GM19324 (cell line): ENCODE measurements at regions not wholly inside any gene's neighbourhood (a gene's known extent, or its start where the extent isn't known, plus 50 kb on each side); places are given as distances from the start of the nearest gene placed in this dataset.

Source experiments
- ATAC-seq: cut with Tn5 transposase; IDR thresholded peaks from one replicate; pipeline ENCODE4 v1.9.1; 2021; ENCODE audit warnings: mild to moderate bottlenecking, moderate library complexity; ENCODE audit not compliant: unreplicated experiment, low FRiP score

DNA sequence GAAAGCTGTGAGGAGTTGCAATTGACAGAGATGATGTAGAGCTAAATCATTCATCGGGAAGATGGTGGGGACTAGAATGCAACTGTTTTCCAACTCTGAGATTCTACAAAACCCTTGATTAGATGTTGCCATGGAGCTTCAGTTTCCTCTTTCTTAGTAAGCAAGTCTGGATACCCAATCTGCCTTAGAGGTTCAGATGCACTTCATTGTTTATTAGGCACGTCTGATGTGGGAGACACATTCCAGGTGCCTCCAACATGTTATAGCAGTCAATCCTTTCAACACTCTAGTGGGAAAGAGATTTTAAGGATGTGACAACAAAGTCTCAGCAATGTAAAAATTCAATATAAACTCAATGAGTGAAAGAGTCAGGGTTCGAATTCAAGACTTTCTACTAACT is 291.3 kb upstream of the PHYHIPL start:
- no peak for ATAC-seq

DNA sequence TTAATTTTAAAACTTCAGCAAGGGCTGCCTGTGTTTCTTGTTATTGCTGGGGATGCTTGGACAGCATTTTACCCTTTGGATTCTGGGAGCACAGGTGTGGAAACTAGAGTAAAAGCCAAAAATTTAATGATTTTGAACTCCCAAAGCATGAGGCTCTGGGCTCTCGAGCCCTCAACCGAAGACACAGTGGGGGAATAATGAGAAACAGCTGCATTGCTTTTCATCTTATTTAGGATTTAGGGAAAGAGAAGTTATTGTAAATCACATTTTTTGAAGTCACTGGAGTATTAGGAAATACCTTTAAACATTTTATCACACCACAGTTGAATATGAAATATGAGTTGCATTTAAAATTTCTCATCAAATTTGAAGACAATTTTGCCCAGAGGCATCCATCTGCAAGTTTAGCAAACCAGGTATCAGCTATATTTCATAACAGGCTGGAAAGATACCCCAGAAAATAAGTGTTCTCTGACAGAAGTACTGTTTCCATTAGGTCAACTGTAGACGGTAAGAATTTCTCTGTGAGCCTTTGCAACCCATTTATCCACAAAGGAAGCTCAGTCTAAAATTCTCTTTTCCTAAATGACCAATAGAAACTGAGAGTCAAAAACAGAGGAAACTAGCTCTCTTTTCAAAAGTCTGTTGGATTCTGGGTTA is 290.6 kb upstream of the PHYHIPL start:
- no peak for ATAC-seq

DNA sequence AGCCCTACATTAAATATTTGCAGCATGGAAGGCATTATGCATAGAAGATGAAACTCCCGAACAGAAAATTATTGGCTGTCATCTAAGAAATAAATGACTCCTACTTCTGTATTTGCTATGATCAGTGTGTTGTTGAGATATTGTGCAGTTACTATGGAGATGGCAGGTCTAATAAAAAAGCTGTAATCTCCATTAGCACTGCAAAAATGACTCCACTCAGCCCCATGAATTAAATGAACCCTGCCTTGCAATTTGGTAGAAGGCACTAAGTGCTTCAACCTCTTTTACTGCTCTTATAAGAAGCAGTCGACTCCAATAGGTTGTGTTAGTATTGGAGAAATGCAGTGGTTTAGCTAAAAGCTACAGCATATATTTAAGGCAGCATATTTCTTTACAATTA is 290.0 kb upstream of the PHYHIPL start:
- ATAC-seq = no peak

- no peak for ATAC-seq
These were observed 289.0 kb upstream of the PHYHIPL start for GRCh38 chr10:58887474-58887873.

- ATAC-seq = no peak
These were observed 287.5 kb upstream of the PHYHIPL start for GRCh38 chr10:58888957-58889356.

GRCh38 chr10:58892031-58892531 is 284.4 kb upstream of the PHYHIPL start:
- no peak for ATAC-seq

GRCh38 chr10:58894929-58895328 is 281.5 kb upstream of the PHYHIPL start:
- no peak for ATAC-seq

GRCh38 chr10:58896229-58896628 is 280.2 kb upstream of the PHYHIPL start:
- ATAC-seq = no peak

GRCh38 chr10:58897236-58897635 is 279.2 kb upstream of the PHYHIPL start:
- no peak for ATAC-seq

DNA sequence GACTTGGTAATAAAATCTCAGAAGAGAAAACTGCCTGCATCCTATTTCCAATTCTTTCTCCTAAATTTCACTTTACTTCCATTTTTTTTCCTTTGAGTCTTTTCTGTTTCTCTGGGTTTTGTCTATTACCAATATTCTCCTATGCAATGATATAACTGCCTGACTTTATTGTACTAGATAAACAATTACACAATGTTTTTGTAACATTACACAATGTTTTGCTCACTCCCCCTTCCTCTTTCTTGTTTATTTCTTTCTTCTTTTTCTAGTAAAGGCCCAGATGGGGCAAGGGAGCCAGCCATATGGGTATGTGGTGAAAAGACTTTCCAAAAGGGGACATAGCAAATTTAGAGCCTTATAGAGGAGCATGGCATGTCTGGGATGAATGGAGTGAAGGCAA is 278.7 kb upstream of the PHYHIPL start:
- no peak for ATAC-seq

DNA sequence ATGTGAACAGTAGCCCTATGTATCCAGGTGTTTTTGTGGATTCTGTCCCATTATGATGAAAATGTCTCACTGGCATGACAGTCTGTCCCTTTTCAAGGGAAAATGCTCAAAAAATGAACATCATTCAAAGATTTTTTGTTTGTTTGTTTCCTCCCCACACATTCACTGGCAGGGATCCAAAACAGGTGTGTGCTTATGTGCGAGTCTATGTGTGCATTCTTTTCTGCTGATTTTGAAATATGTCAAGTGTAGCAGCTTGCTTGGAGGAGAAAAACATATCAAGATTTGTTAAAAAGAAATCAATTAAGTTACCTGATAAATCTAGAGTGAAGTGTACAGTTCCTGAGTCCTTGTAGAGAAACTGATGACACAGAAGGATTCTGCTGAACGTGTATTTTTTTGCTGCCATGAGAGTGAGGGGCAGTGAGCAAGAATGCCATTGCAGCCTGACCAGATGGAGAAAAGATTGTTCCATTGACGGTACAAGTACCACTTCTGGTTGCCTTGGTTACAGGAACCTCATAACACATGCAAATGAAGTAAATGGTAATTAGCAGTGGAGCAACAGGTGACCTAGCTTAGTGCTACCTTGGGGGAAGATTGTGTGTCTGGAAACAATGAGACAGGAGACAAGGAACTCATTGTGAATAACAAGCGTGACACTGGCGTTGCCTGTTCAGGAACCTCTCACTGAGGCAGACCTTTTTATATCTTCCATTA is 277.4 kb upstream of the PHYHIPL start:
- ATAC-seq = no peak

DNA sequence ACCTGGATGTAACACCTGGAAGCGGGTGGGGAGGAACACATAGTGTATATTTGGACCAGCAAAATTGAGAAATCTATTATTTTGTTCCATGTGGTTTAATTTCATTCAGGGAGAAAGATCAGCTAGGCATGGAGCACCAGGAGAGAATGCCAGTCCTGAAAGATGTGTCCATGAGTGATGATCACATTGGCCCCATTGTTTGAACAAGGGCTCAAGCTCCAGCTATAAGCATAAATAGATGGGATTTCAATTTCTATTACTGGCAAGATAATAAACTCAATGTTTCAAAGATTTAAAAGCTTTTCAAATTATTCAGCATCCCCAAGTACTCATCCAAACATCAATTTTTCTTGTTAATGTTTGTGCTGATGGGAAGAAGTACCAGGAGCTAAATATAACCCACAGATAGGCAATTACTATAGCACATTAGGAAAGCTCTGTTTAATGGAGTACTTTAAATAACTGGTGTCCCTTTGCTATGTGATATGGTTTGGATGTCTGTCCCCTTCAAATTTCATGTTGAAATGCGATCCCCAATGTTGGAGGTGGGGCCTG is 275.3 kb upstream of the PHYHIPL start:
- no peak for ATAC-seq

GRCh38 chr10:58903071-58903470 is 273.4 kb upstream of the PHYHIPL start:
- no peak for ATAC-seq

DNA sequence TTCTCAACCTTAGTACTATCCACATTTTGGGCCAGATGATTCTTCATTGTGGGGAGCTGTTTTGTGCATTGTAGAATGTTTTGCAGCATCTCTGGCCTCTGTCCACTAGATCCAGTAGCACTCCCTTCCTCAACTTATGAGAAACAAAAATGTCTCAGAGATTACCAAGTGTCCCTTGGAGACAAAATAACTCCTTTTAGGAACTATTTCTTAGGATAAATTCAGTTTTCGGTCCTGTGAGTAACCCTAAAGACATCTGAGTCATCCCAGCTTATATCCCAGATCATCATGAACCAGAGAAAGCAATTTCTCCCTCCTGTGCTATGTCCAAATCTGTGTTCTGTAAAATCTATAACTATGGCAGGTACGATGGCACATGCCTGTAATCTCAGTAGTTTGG is 266.6 kb upstream of the PHYHIPL start:
- no peak for ATAC-seq

GRCh38 chr10:58913717-58914116 is 262.7 kb upstream of the PHYHIPL start:
- no peak for ATAC-seq

GRCh38 chr10:58918887-58919286 is 257.6 kb upstream of the PHYHIPL start:
- ATAC-seq = peak; percentile 87

DNA sequence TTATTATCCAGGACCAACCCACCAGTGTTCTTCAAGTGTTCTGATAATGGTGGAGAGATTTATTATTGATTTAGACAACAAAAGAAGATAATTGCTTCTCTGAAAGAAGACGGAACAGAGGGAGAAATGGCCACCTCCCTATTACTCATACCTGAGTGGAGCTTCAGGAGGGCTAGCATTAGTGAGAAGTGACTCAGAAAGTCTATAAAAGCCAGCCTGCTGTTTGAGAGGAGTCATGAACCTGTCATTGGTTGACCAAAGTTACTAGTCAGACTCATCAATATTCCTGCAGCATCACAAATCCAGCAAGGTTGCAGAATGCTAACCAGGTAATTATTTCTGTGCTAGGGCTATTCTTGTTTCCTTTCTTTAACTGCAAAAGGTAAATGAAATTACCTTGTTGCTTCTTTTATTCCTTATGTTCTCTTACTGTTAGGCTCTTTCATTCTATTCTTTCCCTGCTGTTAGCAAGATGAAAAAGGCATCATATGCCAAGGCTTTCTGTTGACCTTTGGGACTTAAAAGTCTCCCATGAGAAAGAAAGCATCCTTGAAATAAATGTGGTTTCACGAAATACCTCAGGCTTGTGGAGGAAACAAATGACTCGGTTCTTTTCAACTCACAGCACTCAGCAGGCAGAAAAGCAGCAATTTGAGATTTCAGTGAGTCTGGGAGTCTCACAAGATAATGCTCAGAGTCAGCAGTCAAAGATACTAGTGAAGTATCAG is 256.4 kb upstream of the PHYHIPL start:
- no peak for ATAC-seq

DNA sequence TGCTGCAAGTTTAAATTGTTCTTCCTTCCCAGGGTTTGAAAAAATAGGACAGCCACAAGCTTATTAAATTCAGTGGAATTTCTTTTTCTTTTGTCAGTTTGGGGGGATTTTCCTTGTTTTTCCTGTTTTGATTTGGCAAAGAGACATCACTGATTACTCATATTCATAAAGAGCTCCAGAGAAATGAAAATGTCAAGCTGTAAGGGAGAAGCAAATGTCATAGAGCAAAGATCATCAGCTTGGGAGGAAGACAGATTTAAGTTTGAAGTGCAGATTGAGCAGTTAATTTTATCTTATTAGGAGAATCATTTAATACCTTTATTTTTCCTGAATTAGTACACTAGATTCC is 255.8 kb upstream of the PHYHIPL start:
- no peak for ATAC-seq

- ATAC-seq = no peak
These were observed 255.0 kb upstream of the PHYHIPL start for GRCh38 chr10:58921421-58921855.

GRCh38 chr10:58925381-58925780 is 251.1 kb upstream of the PHYHIPL start:
- ATAC-seq = no peak

GRCh38 chr10:58930500-58930899 is 245.9 kb upstream of the PHYHIPL start:
- no peak for ATAC-seq
